CD4-positive, alpha-beta T cell treated with Interleukin-6 at 100 ng/mL for 8 hours (primary cell): ENCODE measurements at regions not wholly inside any gene's neighbourhood (a gene's known extent, or its start where the extent isn't known, plus 50 kb on each side); places are given as distances from the start of the nearest gene placed in this dataset.
A peak's percentile ranks its signal among the peaks of the same experiment; 100 is the strongest.

Experiments
- DNase-seq: peaks from one replicate; pipeline ENCODE4 v3.0.0-alpha.2; 2020; ENCODE audit warnings: mixed read lengths, low spot score

DNA sequence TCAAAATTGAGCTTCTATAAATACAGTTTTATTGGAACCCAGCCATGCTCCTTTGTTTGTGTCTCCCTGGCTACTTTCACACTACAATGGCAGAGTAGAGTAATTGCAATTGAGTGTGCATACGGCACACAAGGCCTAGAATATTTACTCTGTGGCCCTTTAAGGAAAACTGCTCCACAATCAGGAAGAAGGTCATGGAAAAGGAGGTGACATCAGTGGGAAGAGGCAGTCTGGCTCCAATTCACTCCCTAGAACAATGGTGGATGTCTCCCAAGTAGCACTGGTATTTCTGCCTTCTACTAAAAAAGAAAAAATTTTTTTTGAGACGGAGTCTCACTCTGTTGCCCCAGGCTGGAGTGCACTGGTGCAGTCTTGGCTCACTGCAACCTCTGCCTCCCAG, 51.3 kb downstream of the KRTAP19-8 start:
- no peak for DNase-seq

- no peak for DNase-seq
Observed at GRCh38 chr21:30984889-30985288, 53.4 kb downstream of the KRTAP19-8 start.

DNA sequence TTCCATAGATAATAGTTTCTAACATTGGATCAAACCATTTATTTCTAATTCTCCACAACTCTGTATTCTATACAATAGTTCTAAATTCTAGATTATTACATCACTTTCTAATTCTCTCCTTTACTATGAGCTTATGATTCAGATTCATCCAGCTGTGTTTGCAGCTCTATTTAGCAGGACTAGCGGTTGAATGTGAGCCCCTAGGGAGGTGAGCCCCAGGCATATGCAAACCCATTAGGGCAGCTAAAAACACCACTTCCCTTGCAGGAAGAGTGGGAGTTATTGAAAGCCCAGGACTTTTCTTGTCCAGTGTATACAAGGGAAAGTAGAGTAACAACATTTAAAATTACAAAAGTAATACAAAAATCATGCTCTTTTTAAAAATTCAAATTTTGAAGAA, 56.9 kb downstream of the KRTAP19-8 start:
- DNase-seq: no peak

GRCh38 chr21:30979054-30979453, 59.2 kb downstream of the KRTAP19-8 start:
- peak; percentile 1 for DNase-seq

- no peak for DNase-seq
Observed at GRCh38 chr21:30964283-30964682, 74.0 kb downstream of the KRTAP19-8 start.

- no peak for DNase-seq
Observed at GRCh38 chr21:30963502-30963901, 74.8 kb downstream of the KRTAP19-8 start.

GRCh38 chr21:30962013-30962412, 76.3 kb downstream of the KRTAP19-8 start:
- DNase-seq: no peak

DNA sequence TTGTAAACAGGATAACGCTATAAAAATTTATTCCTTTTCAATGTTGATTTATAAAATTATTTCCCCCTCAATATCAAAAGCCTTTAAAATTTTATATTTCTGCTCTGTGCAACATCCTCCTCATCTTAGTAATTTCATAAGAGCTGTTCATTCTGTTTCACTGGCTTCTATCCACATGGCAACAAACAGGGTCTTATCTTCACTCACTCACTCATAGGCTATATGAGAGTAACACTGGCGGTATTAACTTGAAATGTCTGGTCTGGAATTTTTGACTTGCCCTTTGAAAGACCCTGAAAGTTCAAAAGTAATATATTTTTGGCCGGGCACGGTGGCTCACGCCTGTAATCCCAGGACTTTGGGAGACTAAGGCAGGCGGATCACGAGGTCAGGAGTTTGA, 77.4 kb upstream of the KRTAP11-1 start:
- no peak for DNase-seq

DNA sequence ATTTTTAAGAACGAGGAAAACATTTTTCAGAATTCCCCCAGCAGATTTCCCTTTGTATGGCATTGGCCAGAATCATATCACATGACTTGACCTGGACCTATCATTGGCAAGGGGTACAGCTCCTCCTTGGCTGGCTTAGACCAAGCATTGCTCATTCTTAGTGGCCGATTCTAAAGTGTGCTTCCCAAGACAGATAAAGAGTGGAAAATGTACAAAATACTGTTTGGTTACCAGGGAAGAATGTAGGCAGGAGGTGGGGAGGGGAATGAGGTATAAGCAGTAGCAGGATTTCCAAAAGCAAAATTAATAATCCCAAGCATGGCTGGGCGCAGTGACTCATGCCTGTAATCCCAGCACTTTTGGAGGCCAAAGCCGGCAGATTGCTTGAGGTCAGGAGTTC, 75.6 kb upstream of the KRTAP11-1 start:
- no peak for DNase-seq

DNA sequence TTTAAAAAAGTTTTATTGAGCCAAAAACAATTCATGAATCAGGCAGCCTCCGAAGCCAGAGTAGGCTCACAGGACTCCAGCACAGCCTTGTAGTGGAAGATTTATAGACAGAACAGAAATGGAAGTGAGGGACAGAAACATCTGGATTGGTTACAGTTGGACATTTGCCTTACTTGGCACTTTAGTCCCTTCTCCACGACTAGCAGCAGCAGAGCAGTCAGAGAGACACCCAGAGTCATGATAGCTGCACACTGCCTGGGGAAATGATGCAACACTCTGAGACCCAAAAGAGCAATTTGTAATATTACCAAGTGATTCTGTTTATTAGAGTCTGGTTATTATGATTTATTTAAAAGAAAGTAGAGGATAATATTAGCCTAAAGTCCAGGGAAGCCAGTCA, 72.2 kb upstream of the KRTAP11-1 start:
- DNase-seq: no peak

DNA sequence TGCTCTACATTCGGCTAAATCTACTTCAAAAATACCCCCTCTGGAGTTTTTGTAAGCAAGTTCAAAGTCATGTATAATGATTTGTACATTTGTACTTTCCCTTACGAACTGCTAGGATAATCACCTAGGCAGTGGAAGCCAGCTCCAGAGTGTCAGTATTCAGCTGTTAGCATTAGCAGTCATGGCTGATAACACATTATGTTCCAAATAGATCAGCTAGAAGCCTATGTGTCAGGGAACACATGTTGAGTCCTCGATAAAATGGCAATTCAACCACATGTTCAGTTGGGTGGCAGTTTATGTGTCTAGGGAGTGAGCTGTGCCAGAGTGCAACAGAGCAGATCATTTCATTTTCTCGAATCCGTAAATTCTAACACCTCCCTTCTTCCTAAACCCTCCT, 65.8 kb upstream of the KRTAP11-1 start:
- DNase-seq: no peak

GRCh38 chr21:30943920-30944319, 62.5 kb upstream of the KRTAP11-1 start:
- DNase-seq: no peak

- no peak for DNase-seq
Observed at GRCh38 chr21:30943243-30943642, 61.9 kb upstream of the KRTAP11-1 start.

DNA sequence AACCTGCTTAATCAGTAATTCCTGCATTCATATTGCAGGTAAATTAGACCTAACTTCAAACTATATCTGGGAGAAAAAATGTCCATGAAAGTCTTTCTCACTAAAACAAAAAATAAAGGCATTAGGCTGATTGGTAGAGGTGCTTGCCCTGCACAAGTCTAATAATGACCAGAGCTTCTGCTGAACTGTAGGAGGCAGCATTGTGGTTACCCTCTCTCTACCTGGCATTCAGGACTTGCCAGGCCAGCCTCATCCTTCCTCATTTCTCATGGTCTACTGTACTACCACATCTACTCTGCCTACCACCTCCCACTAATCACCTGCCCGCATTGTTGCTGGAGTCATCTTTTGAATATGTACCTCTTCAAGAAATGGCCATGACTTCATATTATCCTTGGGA, 60.8 kb upstream of the KRTAP11-1 start:
- no peak for DNase-seq

- no peak for DNase-seq
Observed at GRCh38 chr21:30936207-30936606, 54.8 kb upstream of the KRTAP11-1 start.

- DNase-seq: no peak
Observed at GRCh38 chr21:30935889-30936168, 54.4 kb upstream of the KRTAP11-1 start.

DNA sequence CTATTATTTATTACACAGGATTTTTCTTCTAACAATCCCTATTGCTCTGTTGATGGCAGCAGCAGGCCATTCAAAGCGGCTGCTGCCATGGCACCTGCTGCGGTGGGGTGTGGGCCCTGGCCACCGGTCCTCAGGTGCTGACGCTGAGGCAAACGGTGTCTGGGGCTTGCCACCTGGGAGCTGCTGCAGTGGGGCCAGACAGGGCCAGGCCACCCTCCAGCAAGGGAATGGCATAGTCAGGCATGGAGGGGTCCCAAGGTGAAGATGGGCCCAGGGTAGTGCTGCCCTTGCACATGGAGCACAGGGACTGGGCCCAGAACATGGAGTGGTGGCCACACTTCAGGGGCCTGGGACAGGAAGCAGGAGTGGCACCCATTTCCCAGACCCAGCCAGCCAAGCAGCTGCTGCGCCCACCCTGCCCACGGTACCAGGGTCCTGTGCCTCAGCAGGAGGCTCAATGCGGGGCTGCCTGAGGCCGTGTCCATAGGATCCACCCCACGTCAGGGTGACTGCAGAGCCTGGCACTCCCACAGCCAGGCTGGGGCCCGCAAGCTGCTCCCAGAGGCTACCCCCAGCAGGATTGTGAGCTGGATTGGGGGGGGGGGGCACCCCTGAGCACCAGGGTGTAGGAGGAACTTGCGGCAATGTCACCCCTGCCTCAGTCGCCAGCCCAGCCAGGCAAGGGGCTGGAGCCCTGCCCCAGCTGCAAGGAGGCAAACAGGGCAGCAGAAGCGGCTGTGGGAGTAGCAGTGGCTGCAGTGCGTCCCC, 53.9 kb upstream of the KRTAP11-1 start:
- no peak for DNase-seq

- DNase-seq: no peak
Observed at GRCh38 chr21:30932686-30933085, 51.3 kb upstream of the KRTAP11-1 start.
